Osteocyte (in vitro differentiated cells): ENCODE measurements at regions not wholly inside any gene's neighbourhood (a gene's known extent, or its start where the extent isn't known, plus 50 kb on each side); places are given as distances from the start of the nearest gene placed in this dataset.

Source experiments
- DNase-seq: peaks from one replicate; pipeline ENCODE4 v3.0.0; 2021; ENCODE audit warnings: mixed read lengths; ENCODE audit not compliant: unreplicated experiment; ENCODE audit errors: extremely low spot score
- H3K27ac Mint-ChIP-seq: one replicate; pipeline ENCODE4 v1.8.0; 2021; ENCODE audit warnings: mild to moderate bottlenecking, mixed read lengths; ENCODE audit not compliant: unreplicated experiment
- H3K27me3 Mint-ChIP-seq: one replicate; pipeline ENCODE4 v1.8.0; 2021; ENCODE audit warnings: mixed read lengths; ENCODE audit not compliant: unreplicated experiment
- H3K36me3 Mint-ChIP-seq: one replicate; pipeline ENCODE4 v1.8.0; 2021; ENCODE audit warnings: mixed read lengths; ENCODE audit not compliant: unreplicated experiment
- H3K4me1 Mint-ChIP-seq: one replicate; pipeline ENCODE4 v1.8.0; 2021; ENCODE audit warnings: mixed read lengths; ENCODE audit not compliant: unreplicated experiment
- H3K4me3 Mint-ChIP-seq: one replicate; pipeline ENCODE4 v1.8.0; 2021; ENCODE audit warnings: mild to moderate bottlenecking, moderate library complexity, mixed read lengths; ENCODE audit not compliant: unreplicated experiment
- H3K9me3 Mint-ChIP-seq: one replicate; pipeline ENCODE4 v1.8.0; 2021; ENCODE audit warnings: mixed read lengths; ENCODE audit not compliant: unreplicated experiment
- CTCF ChIP-seq: fragments of 200-600 bp; sonication (generic); IDR thresholded peaks from 2 replicates; pipeline ENCODE4 v1.5.0; 2021; ENCODE audit warnings: antibody characterized with exemption, mild to moderate bottlenecking, moderate library complexity

GRCh38 chr22:49199224-49199623 is 628.4 kb downstream of the BRD1 start:
- no peaks in the 10 kb centered on the region for H3K36me3 Mint-ChIP-seq
- no peak overlapping the region for H3K27ac Mint-ChIP-seq
- H3K4me3 Mint-ChIP-seq: no peak overlapping the region
- no peaks in the 10 kb centered on the region for H3K9me3 Mint-ChIP-seq
- H3K27me3 Mint-ChIP-seq: no peaks in the 10 kb centered on the region
- H3K4me1 Mint-ChIP-seq: no peaks in the 10 kb centered on the region
- peak; percentile 70 for DNase-seq
- TF ChIP-seq CTCF: no peak

- TF ChIP-seq CTCF: no peak
- no peaks in the 10 kb centered on the region for H3K9me3 Mint-ChIP-seq
These were observed 629.0 kb downstream of the BRD1 start for GRCh38 chr22:49198705-49199084.

GRCh38 chr22:49197986-49198704 is 629.5 kb downstream of the BRD1 start:
- no peaks in the 10 kb centered on the region for H3K36me3 Mint-ChIP-seq
- H3K27me3 Mint-ChIP-seq: no peaks in the 10 kb centered on the region

More at GRCh38 chr22:49198705-49199084, 629.0 kb downstream of the BRD1 start:
- Mint-ChIP-seq H3K27me3 (no peaks in the 10 kb centered on the region), H3K36me3 (no peaks in the 10 kb centered on the region), H3K4me1 (no peaks in the 10 kb centered on the region), H3K27ac (no peak overlapping the region), H3K4me3 (no peak overlapping the region)
- peak; percentile 54 for DNase-seq

GRCh38 chr22:49197505-49197904 is 630.2 kb downstream of the BRD1 start:
- no peaks in the 10 kb centered on the region for H3K9me3 Mint-ChIP-seq
- DNase-seq: peak; percentile 77
- TF ChIP-seq CTCF: no peak
- no peaks in the 10 kb centered on the region for H3K36me3 Mint-ChIP-seq
- no peak overlapping the region for H3K4me3 Mint-ChIP-seq
- H3K27me3 Mint-ChIP-seq: no peaks in the 10 kb centered on the region
- no peak overlapping the region for H3K27ac Mint-ChIP-seq
- no peaks in the 10 kb centered on the region for H3K4me1 Mint-ChIP-seq

More at GRCh38 chr22:49197986-49198704, 629.5 kb downstream of the BRD1 start:
- TF ChIP-seq CTCF: no peak
- no peak overlapping the region for H3K4me3 Mint-ChIP-seq
- peak; percentile 79 for DNase-seq
- H3K27ac Mint-ChIP-seq: no peak overlapping the region
- no peaks in the 10 kb centered on the region for H3K9me3 Mint-ChIP-seq
- no peaks in the 10 kb centered on the region for H3K4me1 Mint-ChIP-seq

GRCh38 chr22:49196046-49196511 is 631.6 kb downstream of the BRD1 start:
- Mint-ChIP-seq H3K36me3 (no peaks in the 10 kb centered on the region), H3K4me3 (no peak overlapping the region), H3K27me3 (no peaks in the 10 kb centered on the region), H3K27ac (no peak overlapping the region), H3K4me1 (no peaks in the 10 kb centered on the region), H3K9me3 (no peaks in the 10 kb centered on the region)
- no peak for DNase-seq
- no peak for TF ChIP-seq CTCF
